Fibroblast of lung (primary cell): ENCODE measurements at regions not wholly inside any gene's neighbourhood (a gene's known extent, or its start where the extent isn't known, plus 50 kb on each side); places are given as distances from the start of the nearest gene placed in this dataset.

Experiments used
- EZH2 ChIP-seq: IDR thresholded peaks from 2 replicates; pipeline ENCODE4 v1.5.1; 2012; ENCODE audit warnings: low read length, control low read depth, mild to moderate bottlenecking; ENCODE audit errors: missing control alignments
- TF ChIP-seq, protein P1 (sequence below), 2 donors: IDR thresholded peaks in 1 of 2; conservative IDR thresholded peaks in 1 of 2; 1 replicate in 1 of 2; 2 replicates in 1 of 2; pipeline ENCODE4 v1.5.1; 2011 to 2012; ENCODE audit warnings: low read length in 2 of 2, control low read depth in 1 of 2, inconsistent platforms in 1 of 2, low read depth in 1 of 2, mild to moderate bottlenecking in 1 of 2

DNA sequence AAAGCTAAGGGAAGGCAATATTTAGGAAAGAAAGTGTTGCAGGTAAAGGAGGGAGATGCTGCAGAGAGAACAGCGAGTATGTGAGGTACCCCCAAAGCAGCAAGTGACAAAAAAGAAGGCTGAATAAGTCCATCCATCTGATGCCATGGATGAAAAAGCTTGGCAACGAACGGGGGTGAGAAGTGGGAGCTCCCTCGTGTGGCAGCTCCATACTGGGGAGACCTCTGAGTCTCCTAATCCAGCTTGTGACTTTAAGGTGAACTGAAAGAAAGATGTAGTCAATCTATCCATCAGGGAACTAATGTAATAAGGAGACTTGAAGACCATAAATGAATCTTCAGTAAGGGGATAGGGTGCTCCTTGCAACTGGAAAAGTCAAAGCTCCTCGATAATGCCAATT lies 156.6 kb downstream of the OTOR start:
- TF ChIP-seq, protein P1, sequence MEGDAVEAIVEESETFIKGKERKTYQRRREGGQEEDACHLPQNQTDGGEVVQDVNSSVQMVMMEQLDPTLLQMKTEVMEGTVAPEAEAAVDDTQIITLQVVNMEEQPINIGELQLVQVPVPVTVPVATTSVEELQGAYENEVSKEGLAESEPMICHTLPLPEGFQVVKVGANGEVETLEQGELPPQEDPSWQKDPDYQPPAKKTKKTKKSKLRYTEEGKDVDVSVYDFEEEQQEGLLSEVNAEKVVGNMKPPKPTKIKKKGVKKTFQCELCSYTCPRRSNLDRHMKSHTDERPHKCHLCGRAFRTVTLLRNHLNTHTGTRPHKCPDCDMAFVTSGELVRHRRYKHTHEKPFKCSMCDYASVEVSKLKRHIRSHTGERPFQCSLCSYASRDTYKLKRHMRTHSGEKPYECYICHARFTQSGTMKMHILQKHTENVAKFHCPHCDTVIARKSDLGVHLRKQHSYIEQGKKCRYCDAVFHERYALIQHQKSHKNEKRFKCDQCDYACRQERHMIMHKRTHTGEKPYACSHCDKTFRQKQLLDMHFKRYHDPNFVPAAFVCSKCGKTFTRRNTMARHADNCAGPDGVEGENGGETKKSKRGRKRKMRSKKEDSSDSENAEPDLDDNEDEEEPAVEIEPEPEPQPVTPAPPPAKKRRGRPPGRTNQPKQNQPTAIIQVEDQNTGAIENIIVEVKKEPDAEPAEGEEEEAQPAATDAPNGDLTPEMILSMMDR (conservative IDR thresholded peaks at IDR 0.05 in 1 of 2, IDR thresholded peaks at IDR 0.05 in 1 of 2; ENCODE audit: low read depth in 1 of 2, low read length in 2 of 2) = no peak
- no peak for TF ChIP-seq EZH2
